HG02938 (cell line): ENCODE measurements at regions not wholly inside any gene's neighbourhood (a gene's known extent, or its start where the extent isn't known, plus 50 kb on each side); places are given as distances from the start of the nearest gene placed in this dataset.
"Not testable (repeated sequence)": the region's sequence is repeated elsewhere in the genome, so short reads cannot be mapped to it uniquely, and the experiment has no call there.

Experiments used
- ATAC-seq: cut with Tn5 transposase; IDR thresholded peaks from one replicate; pipeline ENCODE4 v1.9.1; 2021; ENCODE audit warnings: mild to moderate bottlenecking, moderate library complexity; ENCODE audit not compliant: unreplicated experiment

GRCh38 chr2:54040250-54040649, 69.5 kb upstream of the PSME4 start:
- ATAC-seq = no peak

- no peak for ATAC-seq
Observed at GRCh38 chr2:54038835-54039234, 68.0 kb upstream of the PSME4 start.

- not testable (repeated sequence) for ATAC-seq
Observed at GRCh38 chr2:54031288-54031687, 60.5 kb upstream of the PSME4 start.

- ATAC-seq = no peak
Observed at GRCh38 chr2:54030806-54031205, 60.0 kb upstream of the PSME4 start.

- ATAC-seq = no peak
Observed at GRCh38 chr2:54030396-54030741, 59.6 kb upstream of the PSME4 start.

GRCh38 chr2:54029721-54030395, 59.1 kb upstream of the PSME4 start:
- no peak for ATAC-seq

GRCh38 chr2:54025463-54026075, 54.8 kb upstream of the PSME4 start:
- ATAC-seq = not testable (repeated sequence)

- no peak for ATAC-seq
Observed at GRCh38 chr2:54024576-54024975, 53.8 kb upstream of the PSME4 start.

DNA sequence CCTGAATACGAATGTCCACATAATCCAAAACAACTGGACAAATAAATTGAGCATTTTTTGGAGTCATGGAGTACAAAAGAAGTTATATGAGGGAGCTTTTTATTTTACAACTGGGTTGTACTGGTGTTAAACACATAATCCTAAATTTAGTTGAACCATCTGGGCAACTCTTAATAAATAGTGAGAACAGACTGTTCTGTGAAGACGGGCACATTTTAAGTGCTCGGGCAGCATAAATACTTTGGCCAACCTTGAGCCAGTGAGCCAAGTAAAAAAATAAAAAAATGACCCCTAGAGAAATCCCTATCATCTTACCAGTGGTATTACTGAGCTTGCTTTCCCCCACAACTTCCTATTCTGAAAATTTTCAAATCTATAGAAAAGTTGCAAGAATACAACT, 50.9 kb upstream of the PSME4 start:
- no peak for ATAC-seq

GRCh38 chr2:54020793-54021414, 50.1 kb upstream of the PSME4 start:
- ATAC-seq = no peak
